ENCODE measurements at regions not wholly inside any gene's neighbourhood (a gene's known extent, or its start where the extent isn't known, plus 50 kb on each side); places are given as distances from the start of the nearest gene placed in this dataset.
A peak's percentile ranks its signal among the peaks of the same experiment; 100 is the strongest.

GRCh38 chr18:2316751-2317696, 254.3 kb downstream of the METTL4 start:
- DNase-seq (ENCODE audit: extremely low read depth, low read depth), result no peak
- no peak for TF ChIP-seq CTCF (IDR thresholded peaks at IDR 0.05; ENCODE audit: low read depth, low read length)

DNA sequence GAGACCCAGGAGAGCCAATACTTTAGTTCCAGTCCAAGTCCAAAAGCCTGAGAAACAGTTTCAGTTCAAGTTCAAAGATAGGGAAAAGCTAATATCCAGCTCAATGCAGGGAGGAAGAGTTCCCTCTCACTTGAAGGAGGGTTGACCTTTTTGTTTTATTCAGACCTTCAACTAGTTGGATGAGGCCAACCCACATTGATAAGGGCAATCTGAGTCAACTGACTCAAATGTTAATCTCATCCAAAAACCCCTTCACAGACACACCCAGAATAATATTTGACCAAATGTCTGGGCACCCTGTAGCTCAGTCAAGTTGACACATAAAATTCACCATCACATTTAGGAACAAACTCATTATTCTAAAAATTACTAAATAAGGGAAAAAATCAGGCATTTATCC, 246.8 kb downstream of the METTL4 start:
- DNase-seq (ENCODE audit: extremely low read depth, low read depth), result no peak

DNA sequence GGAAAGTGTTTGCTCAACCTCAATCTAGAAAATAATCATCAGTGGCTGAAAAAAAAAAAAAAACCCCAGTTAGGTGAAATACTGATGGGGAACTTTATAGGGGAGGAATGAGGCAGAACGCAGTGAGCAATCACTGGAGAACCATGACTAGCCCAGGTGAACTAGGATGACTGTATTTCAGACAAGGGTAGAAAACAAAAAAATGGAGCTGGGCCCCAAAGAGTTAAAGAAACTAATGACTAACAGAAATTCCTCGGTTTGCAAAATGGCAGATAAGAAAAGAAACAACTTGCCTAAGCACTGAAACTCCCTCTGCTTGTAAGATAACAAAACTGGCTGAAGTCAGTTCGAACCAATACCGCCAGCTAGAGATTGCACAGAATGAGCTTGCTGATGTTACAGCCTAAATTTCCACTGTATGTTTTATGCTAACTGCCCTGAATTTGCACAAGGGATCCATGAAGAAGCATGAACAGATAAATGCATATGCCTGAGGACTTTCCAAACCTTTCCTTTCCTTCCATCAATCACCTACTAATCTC, 245.9 kb downstream of the METTL4 start:
- DNase-seq (ENCODE audit: extremely low read depth, low read depth), result no peak
- TF ChIP-seq CTCF (IDR thresholded peaks at IDR 0.05; ENCODE audit: low read depth, low read length), result no peak

More for the DNA sequence above, 246.8 kb downstream of the METTL4 start:
- no peak for TF ChIP-seq CTCF (IDR thresholded peaks at IDR 0.05; ENCODE audit: low read depth, low read length)

- no peak for DNase-seq (ENCODE audit: extremely low read depth, low read depth)
These were observed 245.4 kb downstream of the METTL4 start for GRCh38 chr18:2325933-2326332.

GRCh38 chr18:2326999-2327398, 244.3 kb downstream of the METTL4 start:
- no peak for DNase-seq (ENCODE audit: extremely low read depth, low read depth)
- TF ChIP-seq CTCF (IDR thresholded peaks at IDR 0.05; ENCODE audit: low read depth, low read length), result no peak

More at GRCh38 chr18:2325933-2326332, 245.4 kb downstream of the METTL4 start:
- TF ChIP-seq CTCF (IDR thresholded peaks at IDR 0.05; ENCODE audit: low read depth, low read length), result no peak

- DNase-seq (ENCODE audit: extremely low read depth, low read depth), result no peak
- no peak for TF ChIP-seq CTCF (IDR thresholded peaks at IDR 0.05; ENCODE audit: low read depth, low read length)
These were observed 240.5 kb downstream of the METTL4 start for GRCh38 chr18:2330764-2331163.

- peak; percentile 63 for DNase-seq (ENCODE audit: extremely low read depth, low read depth)
- no peak for TF ChIP-seq CTCF (IDR thresholded peaks at IDR 0.05; ENCODE audit: low read depth, low read length)
These were observed 239.8 kb downstream of the METTL4 start for GRCh38 chr18:2331491-2331890.

Measured in AG09319 (cell line).